ENCODE measurements at regions not wholly inside any gene's neighbourhood (a gene's known extent, or its start where the extent isn't known, plus 50 kb on each side); places are given as distances from the start of the nearest gene placed in this dataset.

GRCh38 chr13:55570371-55570770 is 1570.3 kb upstream of the PRR20A start:
- TF ChIP-seq CTCF (IDR thresholded peaks at IDR 0.05; ENCODE audit: low read depth, low read length, poor library complexity, severe bottlenecking) = no peak
- TF ChIP-seq EZH2phosphoT487 (IDR thresholded peaks at IDR 0.05; ENCODE audit: borderline replicate concordance, low read length) = no peak
